Gastrocnemius medialis (tissue), 4 donors: ENCODE measurements at regions not wholly inside any gene's neighbourhood (a gene's known extent, or its start where the extent isn't known, plus 50 kb on each side); places are given as distances from the start of the nearest gene placed in this dataset.

ENCODE experiments used
- ATAC-seq, 2 donors: fragments of 150-250 bp; one replicate each; pipeline ENCODE4 v1.9.1; 2016
- DNase-seq, 2 donors: peaks; one replicate each; pipeline ENCODE4 v3.0.0-alpha.2; 2019
- H3K27ac ChIP-seq, 4 donors: fragments of 200-600 bp; sonication (generic); 1 replicate in 1 of 4; 2 replicates in 3 of 4; pipeline ENCODE4 v1.5.1; 2016 to 2018; ENCODE audit warnings: mild to moderate bottlenecking in 2 of 4, moderate library complexity in 1 of 4
- H3K27me3 ChIP-seq, 3 donors: fragments of 200-600 bp; sonication (generic) in 2 of 3; 1 replicate in 1 of 3; 2 replicates in 2 of 3; pipeline versions ENCODE4 v1.5.1 to v1.6.0; 2016 to 2019; ENCODE audit warnings: mild to moderate bottlenecking in 1 of 3, moderate library complexity in 1 of 3
- H3K36me3 ChIP-seq, 2 donors: fragments of 200-600 bp; sonication (generic) in 1 of 2; one replicate each; pipeline ENCODE4 v1.5.1; 2017 to 2018
- H3K4me1 ChIP-seq, 2 donors: fragments of 200-600 bp; sonication (generic) in 1 of 2; one replicate each; pipeline ENCODE4 v1.5.1; 2016 to 2017; ENCODE audit warnings: mild to moderate bottlenecking in 2 of 2
- H3K4me3 ChIP-seq, 4 donors: fragments of 200-600 bp; sonication (generic) in 3 of 4; 1 replicate in 1 of 4; 2 replicates in 3 of 4; pipeline ENCODE4 v1.5.1; 2016 to 2019; ENCODE audit warnings: mild to moderate bottlenecking in 2 of 4
- H3K9me3 ChIP-seq, 3 donors: fragments of 200-600 bp; sonication (generic) in 2 of 3; 1 replicate in 1 of 3; 2 replicates in 2 of 3; pipeline ENCODE4 v1.5.1; 2016 to 2019
- POLR2A ChIP-seq, 2 donors: fragments of 450-650 bp; IDR thresholded peaks; one replicate each; pipeline ENCODE4 v1.6.1; 2017; ENCODE audit warnings: antibody characterized with exemption in 2 of 2, mild to moderate bottlenecking in 2 of 2, moderate library complexity in 2 of 2
- in situ Hi-C, 4 donors: fragments of 200-750 bp; cut with MboI; loops; one replicate each; pipeline versions ENCODE4 v1.15.0 to v1.8.0; 2017; ENCODE audit warnings: low sequenced_read_pairs in 4 of 4
- intact Hi-C: fragments of 100-400 bp; cut with DNase I; formaldehyde crosslinking; loops from one replicate; pipeline ENCODE4 v1.15.1; 2023; ENCODE audit warnings: low total_unique reads
- TF ChIP-seq, protein P1 (sequence below), 5 experiments: fragments of 450-650 bp in 3 of 5; fragments of 200-600 bp in 2 of 5; sonication (generic) in 2 of 5; IDR thresholded peaks in 4 of 5; conservative IDR thresholded peaks in 1 of 5; 1 replicate in 4 of 5; 2 replicates in 1 of 5; pipeline ENCODE4 v1.5.1; 2016 to 2019; ENCODE audit warnings: antibody characterized with exemption in 5 of 5, mild to moderate bottlenecking in 3 of 5, moderate library complexity in 3 of 5

DNA sequence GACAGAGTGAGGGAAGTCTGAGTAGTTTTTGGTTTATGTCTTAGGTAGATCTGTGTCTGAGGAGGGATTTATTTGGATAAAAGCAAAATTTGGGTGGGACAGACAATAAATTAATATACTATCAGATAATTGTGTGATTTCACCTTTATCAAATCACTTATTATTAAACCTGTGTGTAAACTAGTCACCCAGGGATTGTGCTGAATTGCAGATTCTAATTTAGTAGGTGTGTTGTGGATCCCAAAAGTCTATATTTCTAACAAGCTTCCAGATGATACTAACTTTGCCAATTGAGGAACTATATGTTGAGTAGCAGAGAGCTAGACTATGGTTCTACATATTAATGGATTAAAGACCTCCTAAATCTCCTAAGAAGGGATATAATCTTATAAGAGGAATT is 978.5 kb upstream of the FBXO33 start:
- TF ChIP-seq, protein P1, sequence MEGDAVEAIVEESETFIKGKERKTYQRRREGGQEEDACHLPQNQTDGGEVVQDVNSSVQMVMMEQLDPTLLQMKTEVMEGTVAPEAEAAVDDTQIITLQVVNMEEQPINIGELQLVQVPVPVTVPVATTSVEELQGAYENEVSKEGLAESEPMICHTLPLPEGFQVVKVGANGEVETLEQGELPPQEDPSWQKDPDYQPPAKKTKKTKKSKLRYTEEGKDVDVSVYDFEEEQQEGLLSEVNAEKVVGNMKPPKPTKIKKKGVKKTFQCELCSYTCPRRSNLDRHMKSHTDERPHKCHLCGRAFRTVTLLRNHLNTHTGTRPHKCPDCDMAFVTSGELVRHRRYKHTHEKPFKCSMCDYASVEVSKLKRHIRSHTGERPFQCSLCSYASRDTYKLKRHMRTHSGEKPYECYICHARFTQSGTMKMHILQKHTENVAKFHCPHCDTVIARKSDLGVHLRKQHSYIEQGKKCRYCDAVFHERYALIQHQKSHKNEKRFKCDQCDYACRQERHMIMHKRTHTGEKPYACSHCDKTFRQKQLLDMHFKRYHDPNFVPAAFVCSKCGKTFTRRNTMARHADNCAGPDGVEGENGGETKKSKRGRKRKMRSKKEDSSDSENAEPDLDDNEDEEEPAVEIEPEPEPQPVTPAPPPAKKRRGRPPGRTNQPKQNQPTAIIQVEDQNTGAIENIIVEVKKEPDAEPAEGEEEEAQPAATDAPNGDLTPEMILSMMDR (IDR thresholded peaks at IDR 0.05 in 4 of 5, conservative IDR thresholded peaks at IDR 0.05 in 1 of 5), result no peak
- no peak for TF ChIP-seq POLR2A (IDR thresholded peaks at IDR 0.05)
- DNase-seq (no peak), ATAC-seq (no peak)
- intact Hi-C loops, result no loop called here
- in situ Hi-C loops, result no loop called here
- no peaks in the 10 kb centered on the region for H3K36me3 ChIP-seq
- H3K4me3 ChIP-seq, result no peak overlapping the region
- no peaks in the 10 kb centered on the region for H3K4me1 ChIP-seq
- no peak overlapping the region for H3K27ac ChIP-seq
- H3K9me3 ChIP-seq, result no peaks in the 10 kb centered on the region
- no peaks in the 10 kb centered on the region for H3K27me3 ChIP-seq

- Histone ChIP-seq H3K27ac (no peak overlapping the region), H3K9me3 (no peaks in the 10 kb centered on the region), H3K27me3 (no peaks in the 10 kb centered on the region), H3K4me1 (no peaks in the 10 kb centered on the region), H3K4me3 (no peak overlapping the region), H3K36me3 (no peaks in the 10 kb centered on the region)
- in situ Hi-C loops, result no loop called here
- TF ChIP-seq, protein P1 (IDR thresholded peaks at IDR 0.05 in 4 of 5, conservative IDR thresholded peaks at IDR 0.05 in 1 of 5), result no peak
- no peak for TF ChIP-seq POLR2A (IDR thresholded peaks at IDR 0.05)
- DNase-seq, result no peak
- ATAC-seq, result no peak
- intact Hi-C loops, result no loop called here
Measured at GRCh38 chr14:40402957-40403356, 970.7 kb upstream of the FBXO33 start.

- Histone ChIP-seq H3K27ac (no peak overlapping the region), H3K4me1 (no peaks in the 10 kb centered on the region), H3K9me3 (no peaks in the 10 kb centered on the region), H3K27me3 (no peaks in the 10 kb centered on the region), H3K36me3 (no peaks in the 10 kb centered on the region), H3K4me3 (no peak overlapping the region)
- intact Hi-C loops (no loop called here), in situ Hi-C loops (no loop called here)
- DNase-seq (no peak), ATAC-seq (no peak)
- TF ChIP-seq, protein P1 (IDR thresholded peaks at IDR 0.05 in 4 of 5, conservative IDR thresholded peaks at IDR 0.05 in 1 of 5), result no peak
- TF ChIP-seq POLR2A (IDR thresholded peaks at IDR 0.05), result no peak
Measured at GRCh38 chr14:40398981-40399380, 966.7 kb upstream of the FBXO33 start.

- in situ Hi-C loops, result no loop called here
- DNase-seq (no peak), ATAC-seq (no peak)
- Histone ChIP-seq H3K9me3 (no peaks in the 10 kb centered on the region), H3K27me3 (no peaks in the 10 kb centered on the region), H3K4me3 (no peak overlapping the region), H3K4me1 (no peaks in the 10 kb centered on the region), H3K27ac (no peak overlapping the region), H3K36me3 (no peaks in the 10 kb centered on the region)
- intact Hi-C loops, result no loop called here
- TF ChIP-seq, protein P1 (IDR thresholded peaks at IDR 0.05 in 4 of 5, conservative IDR thresholded peaks at IDR 0.05 in 1 of 5), result no peak
- no peak for TF ChIP-seq POLR2A (IDR thresholded peaks at IDR 0.05)
Measured at GRCh38 chr14:40394634-40395340, 962.6 kb upstream of the FBXO33 start.

DNA sequence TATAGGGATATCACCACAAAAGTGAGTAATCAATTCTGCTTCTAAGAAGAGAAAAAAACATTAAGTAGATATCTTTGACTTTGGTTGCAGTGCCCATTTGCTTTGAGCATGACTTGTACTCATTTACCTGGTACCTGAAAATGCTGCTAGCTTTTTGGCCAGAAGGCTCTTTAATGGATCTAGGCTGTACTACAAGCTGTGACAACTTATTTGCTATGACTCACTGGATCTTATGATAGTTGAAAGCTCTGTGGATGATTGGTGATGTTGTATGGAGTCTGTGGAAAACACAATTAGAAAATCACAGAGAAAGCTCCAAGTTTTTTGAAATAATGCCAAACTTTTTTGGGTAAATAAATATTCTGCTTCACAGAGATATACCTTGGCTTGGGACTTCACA is 960.9 kb upstream of the FBXO33 start:
- in situ Hi-C loops (no loop called here), intact Hi-C loops (no loop called here)
- Histone ChIP-seq H3K4me1 (no peaks in the 10 kb centered on the region), H3K27ac (no peak overlapping the region), H3K27me3 (no peaks in the 10 kb centered on the region), H3K4me3 (no peak overlapping the region), H3K36me3 (no peaks in the 10 kb centered on the region), H3K9me3 (no peaks in the 10 kb centered on the region)
- ATAC-seq (no peak), DNase-seq (no peak)
- TF ChIP-seq, protein P1 (IDR thresholded peaks at IDR 0.05 in 4 of 5, conservative IDR thresholded peaks at IDR 0.05 in 1 of 5), result no peak
- no peak for TF ChIP-seq POLR2A (IDR thresholded peaks at IDR 0.05)
